GM12874 (cell line): ENCODE measurements at regions not wholly inside any gene's neighbourhood (a gene's known extent, or its start where the extent isn't known, plus 50 kb on each side); places are given as distances from the start of the nearest gene placed in this dataset.

Source experiments
- CTCF ChIP-seq: IDR thresholded peaks from 2 replicates; pipeline ENCODE4 v1.5.1; 2011; ENCODE audit warnings: low read depth, mild to moderate bottlenecking, control low read depth, low read length, moderate library complexity; ENCODE audit not compliant: insufficient read depth

GRCh38 chr17:53722407-53722806 lies 100.3 kb upstream of the KIF2B start:
- no peak for TF ChIP-seq CTCF

GRCh38 chr17:53721101-53721500 lies 101.6 kb upstream of the KIF2B start:
- no peak for TF ChIP-seq CTCF

GRCh38 chr17:53719229-53719628 lies 103.5 kb upstream of the KIF2B start:
- TF ChIP-seq CTCF, result no peak

- no peak for TF ChIP-seq CTCF
Measured at GRCh38 chr17:53707566-53707965, 115.2 kb upstream of the KIF2B start.

GRCh38 chr17:53696286-53696685 lies 126.4 kb upstream of the KIF2B start:
- TF ChIP-seq CTCF, result no peak

GRCh38 chr17:53687324-53687723 lies 135.4 kb upstream of the KIF2B start:
- no peak for TF ChIP-seq CTCF

- TF ChIP-seq CTCF, result no peak
Measured at GRCh38 chr17:53680745-53681144, 142.0 kb upstream of the KIF2B start.

- no peak for TF ChIP-seq CTCF
Measured at GRCh38 chr17:53668854-53669253, 153.9 kb upstream of the KIF2B start.
